ENCODE measurements at regions not wholly inside any gene's neighbourhood (a gene's known extent, or its start where the extent isn't known, plus 50 kb on each side); places are given as distances from the start of the nearest gene placed in this dataset.

DNA sequence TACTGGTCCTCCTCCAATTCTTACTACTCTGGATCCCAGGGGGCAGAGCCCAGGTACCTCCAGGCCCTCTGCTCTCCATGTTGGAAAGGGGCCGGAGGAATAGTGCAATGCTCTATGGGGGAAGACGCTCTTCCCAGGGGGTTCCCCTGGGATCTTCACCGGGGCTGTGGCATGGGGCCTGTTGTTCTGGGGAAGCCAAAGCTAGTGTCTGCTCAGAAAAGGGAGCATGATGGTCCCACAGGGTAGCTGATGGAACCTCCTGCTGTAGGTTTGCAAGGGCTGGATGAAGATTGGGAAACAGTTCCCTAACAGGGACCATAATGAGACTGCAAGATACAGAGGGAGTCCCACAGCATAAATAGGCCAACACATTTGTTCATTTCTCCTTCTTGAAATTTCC lies 114.7 kb downstream of the IRX5 start:
- DNase-seq (ENCODE audit: insufficient read length) (no peak), FAIRE-seq (no peak)
- TF ChIP-seq POLR2AphosphoS5 (IDR thresholded peaks at IDR 0.05; ENCODE audit: low read depth, low read length) = no peak
- no peak for TF ChIP-seq POLR2A (IDR thresholded peaks at IDR 0.05; ENCODE audit: low read depth, low read length)
- no peak for TF ChIP-seq TAF1 (IDR thresholded peaks at IDR 0.05; ENCODE audit: borderline replicate concordance, low read depth, low read length)

DNA sequence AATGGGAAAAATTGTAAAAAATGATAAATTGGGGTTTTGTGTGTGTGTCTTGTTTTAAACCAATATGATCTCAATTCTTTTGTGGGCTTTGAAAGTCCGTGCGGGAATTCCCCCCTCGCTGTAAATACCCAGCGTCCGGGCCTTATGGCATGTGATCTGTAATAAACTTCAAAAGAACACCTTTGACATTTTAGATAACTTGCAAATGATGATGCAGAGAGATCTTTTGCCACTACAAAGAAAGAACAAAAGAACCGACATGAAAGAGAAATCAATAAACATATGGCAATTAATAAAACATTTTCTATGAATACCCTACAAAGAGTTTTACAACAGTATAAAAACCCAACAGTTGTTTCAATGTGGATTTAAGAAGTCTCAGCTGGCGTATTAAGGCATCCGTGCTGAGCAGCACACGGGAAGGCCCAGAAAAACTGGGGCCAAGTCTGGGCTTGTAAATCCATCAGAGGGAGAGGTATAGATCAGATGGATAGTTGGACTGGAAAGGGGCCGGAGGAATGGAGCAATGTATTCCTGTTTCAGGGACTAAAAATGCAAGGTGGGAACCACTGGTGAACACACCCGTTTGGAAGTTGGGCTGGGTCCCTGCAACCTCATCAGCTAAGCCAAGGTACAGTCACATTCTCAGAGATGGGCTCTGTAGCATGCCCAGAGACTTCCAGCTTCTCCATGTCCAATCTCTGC lies 115.2 kb downstream of the IRX5 start:
- FAIRE-seq (no peak), DNase-seq (ENCODE audit: insufficient read length) (no peak)
- TF ChIP-seq POLR2A (IDR thresholded peaks at IDR 0.05; ENCODE audit: low read depth, low read length) (no peak), POLR2AphosphoS5 (IDR thresholded peaks at IDR 0.05; ENCODE audit: low read depth, low read length) (no peak), TAF1 (IDR thresholded peaks at IDR 0.05; ENCODE audit: borderline replicate concordance, low read depth, low read length) (no peak)

DNA sequence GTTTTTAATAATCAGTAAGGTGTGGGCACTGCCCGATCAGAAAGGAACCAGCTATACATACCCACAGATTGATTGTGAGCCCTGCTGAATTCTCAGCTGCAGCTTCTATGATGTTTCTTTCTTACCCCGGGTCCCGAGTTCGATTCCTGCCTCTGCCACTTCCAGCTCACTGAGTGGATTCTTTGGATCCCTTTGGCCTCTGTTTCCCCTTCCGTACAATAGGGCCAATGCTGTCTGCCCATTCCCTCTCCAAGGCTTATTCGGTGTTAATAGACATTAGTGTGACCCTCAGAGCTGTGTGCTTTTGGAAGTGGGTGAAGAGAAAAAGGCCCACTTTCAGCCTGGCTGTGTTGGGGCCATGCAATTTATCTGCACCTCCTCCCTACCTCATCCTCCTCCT lies 115.8 kb downstream of the IRX5 start:
- DNase-seq (ENCODE audit: insufficient read length) = no peak
- no peak for FAIRE-seq
- TF ChIP-seq POLR2AphosphoS5 (IDR thresholded peaks at IDR 0.05; ENCODE audit: low read depth, low read length) = no peak
- TF ChIP-seq POLR2A (IDR thresholded peaks at IDR 0.05; ENCODE audit: low read depth, low read length) = no peak
- TF ChIP-seq TAF1 (IDR thresholded peaks at IDR 0.05; ENCODE audit: borderline replicate concordance, low read depth, low read length) = no peak

DNA sequence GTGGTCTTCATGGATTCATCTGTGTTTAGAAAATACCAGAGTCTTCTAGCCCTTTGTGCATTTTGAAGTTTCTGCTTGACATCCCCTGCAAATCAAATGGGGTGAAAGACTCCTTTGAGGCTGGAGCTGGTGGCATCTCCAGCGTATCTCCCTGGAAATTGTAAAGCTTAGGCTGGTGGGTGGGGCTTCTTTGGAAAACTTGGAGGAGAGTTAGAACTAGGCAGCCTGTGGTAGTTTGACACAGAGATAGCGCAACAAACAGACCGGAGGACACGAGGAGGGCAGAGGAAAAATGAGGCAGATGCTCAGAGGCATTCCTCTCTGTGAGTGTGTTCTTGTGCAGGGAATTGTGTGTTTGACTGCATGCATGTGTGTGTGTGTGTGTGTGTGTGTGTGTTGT lies 116.3 kb downstream of the IRX5 start:
- TF ChIP-seq TAF1 (IDR thresholded peaks at IDR 0.05; ENCODE audit: borderline replicate concordance, low read depth, low read length) = no peak
- TF ChIP-seq POLR2A (IDR thresholded peaks at IDR 0.05; ENCODE audit: low read depth, low read length) = no peak
- no peak for TF ChIP-seq POLR2AphosphoS5 (IDR thresholded peaks at IDR 0.05; ENCODE audit: low read depth, low read length)
- FAIRE-seq (no peak), DNase-seq (ENCODE audit: insufficient read length) (no peak)

DNA sequence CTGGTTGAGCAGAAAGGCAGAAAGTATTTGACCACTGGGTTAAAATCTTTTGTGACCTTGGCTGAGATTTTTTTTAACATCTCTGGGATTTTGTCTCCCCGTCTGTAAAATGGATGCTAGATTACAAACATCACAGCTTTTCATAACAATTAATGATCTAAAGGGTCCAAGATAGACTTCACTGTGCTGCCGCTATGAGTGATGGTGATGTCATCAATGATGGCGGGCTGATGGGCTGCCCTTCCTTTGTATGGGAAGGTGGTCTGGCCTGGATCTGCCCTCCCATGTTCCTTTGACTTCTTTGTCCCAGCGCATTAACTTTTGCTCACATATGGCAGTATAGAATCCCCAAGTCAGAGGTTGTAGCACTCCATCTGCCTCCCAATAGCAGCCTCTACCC lies 116.7 kb downstream of the IRX5 start:
- no peak for DNase-seq (ENCODE audit: insufficient read length)
- FAIRE-seq = no peak
- TF ChIP-seq POLR2A (IDR thresholded peaks at IDR 0.05; ENCODE audit: low read depth, low read length) = no peak
- no peak for TF ChIP-seq POLR2AphosphoS5 (IDR thresholded peaks at IDR 0.05; ENCODE audit: low read depth, low read length)
- no peak for TF ChIP-seq TAF1 (IDR thresholded peaks at IDR 0.05; ENCODE audit: borderline replicate concordance, low read depth, low read length)

DNA sequence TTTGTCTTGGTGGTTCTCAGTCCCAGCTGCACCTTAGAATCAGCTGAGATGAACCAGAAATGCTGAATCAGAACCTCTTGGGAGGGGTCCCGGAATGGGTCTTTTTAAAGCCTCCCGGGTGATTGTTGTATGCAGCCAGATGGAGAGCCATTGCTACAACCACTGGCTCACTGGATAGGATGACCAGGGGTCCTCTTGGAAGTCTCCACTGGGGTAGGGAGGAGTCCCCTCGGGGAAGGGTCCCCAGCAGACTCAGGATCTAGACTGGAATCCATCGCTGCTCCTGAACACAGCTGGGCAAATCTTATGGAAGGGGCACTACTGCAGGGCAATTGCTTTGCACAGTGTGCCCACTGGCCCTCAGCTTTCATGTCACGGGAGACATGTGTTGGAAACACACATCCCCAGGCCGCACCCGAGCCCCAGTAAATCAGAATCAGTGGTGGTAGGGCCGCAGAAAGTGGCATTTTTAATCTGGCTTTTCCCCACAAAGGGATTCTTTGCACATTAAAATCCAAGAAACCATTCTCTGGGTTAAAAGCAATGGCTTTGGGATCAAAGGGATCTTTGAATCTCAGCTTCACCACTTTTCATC lies 117.3 kb downstream of the IRX5 start:
- DNase-seq (ENCODE audit: insufficient read length) (no peak), FAIRE-seq (no peak)
- TF ChIP-seq TAF1 (IDR thresholded peaks at IDR 0.05; ENCODE audit: borderline replicate concordance, low read depth, low read length) (no peak), POLR2AphosphoS5 (IDR thresholded peaks at IDR 0.05; ENCODE audit: low read depth, low read length) (no peak), POLR2A (IDR thresholded peaks at IDR 0.05; ENCODE audit: low read depth, low read length) (no peak)

DNA sequence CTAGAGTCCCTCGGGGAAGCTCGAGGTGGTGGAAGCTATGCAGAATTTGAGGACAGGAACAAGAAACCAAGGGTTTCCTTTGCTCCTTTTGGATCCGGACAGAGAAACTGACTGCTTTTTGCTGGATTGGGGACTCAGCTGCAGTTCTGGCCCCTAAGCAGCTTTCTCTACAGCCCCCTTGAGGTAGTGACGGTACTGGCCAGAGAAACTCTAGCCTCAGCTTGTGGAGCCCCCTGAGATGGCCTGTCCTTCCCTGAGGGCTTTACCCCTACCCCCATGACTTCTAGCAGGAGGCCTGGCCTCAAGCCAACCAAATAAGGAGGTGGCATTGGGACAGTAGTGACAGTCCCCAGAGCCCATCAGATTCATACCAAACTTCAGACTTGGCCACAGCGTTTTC lies 118.1 kb downstream of the IRX5 start:
- FAIRE-seq = no peak
- DNase-seq (ENCODE audit: insufficient read length) = no peak
- no peak for TF ChIP-seq POLR2AphosphoS5 (IDR thresholded peaks at IDR 0.05; ENCODE audit: low read depth, low read length)
- TF ChIP-seq POLR2A (IDR thresholded peaks at IDR 0.05; ENCODE audit: low read depth, low read length) = no peak
- TF ChIP-seq TAF1 (IDR thresholded peaks at IDR 0.05; ENCODE audit: borderline replicate concordance, low read depth, low read length) = no peak

DNA sequence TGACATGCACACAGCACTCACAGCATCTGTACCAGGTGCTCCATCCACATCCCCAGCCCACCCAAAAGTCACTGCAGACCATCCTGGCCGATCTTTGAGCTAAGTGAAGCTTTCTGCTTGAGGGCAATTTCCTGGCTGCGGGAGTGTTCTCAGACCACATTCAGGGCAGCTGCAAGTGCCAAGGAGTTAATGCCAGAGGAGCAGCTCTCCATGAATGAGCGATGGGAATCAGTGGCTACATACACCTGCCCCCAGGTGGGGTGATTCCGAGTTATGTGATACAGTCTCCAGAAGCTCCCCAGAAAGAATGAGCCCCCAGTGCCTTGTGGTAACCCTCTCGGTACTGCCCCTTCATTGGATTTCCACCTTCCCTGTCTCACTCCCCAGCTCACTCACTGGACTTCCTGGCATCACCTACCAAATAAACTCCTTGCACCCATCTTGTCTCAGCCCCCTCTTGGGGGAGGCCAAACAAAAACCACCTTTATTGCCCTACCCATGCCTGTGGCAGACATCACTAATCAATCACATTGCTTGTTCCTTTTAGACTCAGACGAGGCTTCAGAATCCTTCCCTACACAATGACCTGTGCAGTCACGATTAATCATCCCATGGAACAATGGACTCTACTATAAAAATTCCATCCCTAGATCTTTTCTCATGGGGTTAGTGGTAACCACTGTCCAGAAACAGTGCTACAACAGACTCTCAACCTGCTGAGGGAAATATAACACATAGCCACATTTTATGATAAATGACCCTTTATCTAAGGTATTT lies 121.1 kb downstream of the IRX5 start:
- DNase-seq (ENCODE audit: insufficient read length) (no peak), FAIRE-seq (no peak)
- no peak for TF ChIP-seq TAF1 (IDR thresholded peaks at IDR 0.05; ENCODE audit: borderline replicate concordance, low read depth, low read length)
- TF ChIP-seq POLR2A (IDR thresholded peaks at IDR 0.05; ENCODE audit: low read depth, low read length) = no peak
- no peak for TF ChIP-seq POLR2AphosphoS5 (IDR thresholded peaks at IDR 0.05; ENCODE audit: low read depth, low read length)

DNA sequence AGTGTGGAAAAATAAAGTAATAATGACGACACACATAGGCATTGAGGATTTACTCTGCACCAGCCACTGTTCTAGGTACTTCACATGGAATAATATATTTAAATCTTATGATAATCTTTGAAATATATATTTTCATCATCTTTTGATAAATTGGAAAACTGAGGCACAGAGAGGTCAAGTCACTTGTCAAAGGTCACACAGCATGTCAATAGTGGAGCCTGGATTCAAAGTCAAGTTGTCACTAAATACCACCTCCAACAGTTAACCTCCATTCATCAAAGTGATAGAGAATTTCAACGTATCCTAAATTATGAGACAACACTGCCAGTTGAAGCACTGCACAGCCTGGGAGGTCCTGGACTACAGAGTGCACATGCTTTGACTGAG lies 121.7 kb downstream of the IRX5 start:
- TF ChIP-seq POLR2AphosphoS5 (IDR thresholded peaks at IDR 0.05; ENCODE audit: low read depth, low read length) (no peak), TAF1 (IDR thresholded peaks at IDR 0.05; ENCODE audit: borderline replicate concordance, low read depth, low read length) (no peak), POLR2A (IDR thresholded peaks at IDR 0.05; ENCODE audit: low read depth, low read length) (no peak)
- DNase-seq (ENCODE audit: insufficient read length) (no peak), FAIRE-seq (no peak)

DNA sequence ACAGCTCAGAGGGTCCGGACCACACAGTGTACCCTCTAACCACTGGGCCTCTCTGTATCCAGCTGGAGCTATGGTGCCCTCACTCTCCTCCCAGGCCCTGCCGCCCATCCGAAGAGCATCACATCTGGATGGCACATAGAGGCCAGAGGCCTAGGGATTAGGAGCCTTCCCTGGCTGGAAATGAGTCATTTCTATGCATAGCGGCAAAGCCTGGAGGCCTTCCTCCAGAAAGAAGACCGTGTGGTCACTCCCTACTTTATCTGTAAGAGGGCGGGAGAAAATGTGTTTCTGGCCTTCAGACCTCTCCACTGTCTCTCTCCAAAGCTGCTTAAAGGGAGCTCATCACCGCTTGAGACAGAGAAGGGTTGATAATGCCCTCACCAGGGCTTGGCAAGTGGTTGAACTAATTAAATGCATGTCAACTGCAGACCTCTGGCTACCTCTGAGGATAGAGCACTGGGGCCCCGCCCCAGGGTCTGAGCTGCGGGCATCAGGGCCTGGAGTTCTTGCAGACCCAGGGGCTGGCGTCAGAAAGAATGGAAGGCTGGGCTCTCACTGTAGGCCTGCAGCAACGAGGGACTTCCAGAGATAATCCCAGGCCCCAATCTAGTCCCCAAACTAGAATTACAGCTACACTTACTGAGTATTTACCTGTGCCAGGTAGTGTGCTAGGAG lies 122.2 kb downstream of the IRX5 start:
- no peak for TF ChIP-seq TAF1 (IDR thresholded peaks at IDR 0.05; ENCODE audit: borderline replicate concordance, low read depth, low read length)
- TF ChIP-seq POLR2A (IDR thresholded peaks at IDR 0.05; ENCODE audit: low read depth, low read length) = no peak
- no peak for TF ChIP-seq POLR2AphosphoS5 (IDR thresholded peaks at IDR 0.05; ENCODE audit: low read depth, low read length)
- DNase-seq (ENCODE audit: insufficient read length) (no peak), FAIRE-seq (no peak)

DNA sequence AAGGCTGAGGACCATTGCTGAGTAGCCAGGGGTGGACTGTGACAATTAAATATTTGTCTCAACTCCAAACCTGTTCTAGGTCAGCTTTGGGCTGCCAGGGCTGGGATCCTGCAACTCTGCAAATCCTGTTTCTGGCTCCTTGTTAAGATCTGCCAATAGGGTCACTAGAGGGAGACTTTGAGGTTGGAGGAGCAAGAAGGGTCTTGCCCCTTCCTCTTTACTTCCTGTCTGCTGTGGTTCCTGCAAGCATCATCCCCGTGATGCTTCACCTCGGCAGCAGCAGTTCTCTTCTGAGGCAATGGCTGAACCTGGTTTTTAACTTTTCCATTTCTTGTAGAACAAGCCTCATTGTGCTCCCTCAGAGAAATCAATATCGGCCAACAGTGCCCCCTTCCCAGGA lies 124.6 kb downstream of the IRX5 start:
- DNase-seq (ENCODE audit: insufficient read length) (no peak), FAIRE-seq (no peak)
- no peak for TF ChIP-seq TAF1 (IDR thresholded peaks at IDR 0.05; ENCODE audit: borderline replicate concordance, low read depth, low read length)
- TF ChIP-seq POLR2AphosphoS5 (IDR thresholded peaks at IDR 0.05; ENCODE audit: low read depth, low read length) = no peak
- TF ChIP-seq POLR2A (IDR thresholded peaks at IDR 0.05; ENCODE audit: low read depth, low read length) = no peak

Data from GM12892 (cell line).